Common myeloid progenitor, CD34-positive (primary cell): ENCODE measurements at regions not wholly inside any gene's neighbourhood (a gene's known extent, or its start where the extent isn't known, plus 50 kb on each side); places are given as distances from the start of the nearest gene placed in this dataset.

Source experiments
- CTCF ChIA-PET: fragments of 350-600 bp; sonication (Branson Sonifier 250); formaldehyde crosslinking; loops from one replicate; lab custom pipeline; 2021; ENCODE audit warnings: antibody characterized with exemption; lab: Charles Lee
- POLR2A ChIA-PET: fragments of 350-600 bp; sonication (Branson Sonifier 250); formaldehyde crosslinking; loops from one replicate; lab custom pipeline; 2021; ENCODE audit warnings: antibody characterized with exemption; lab: Charles Lee
- DNase-seq, 3 donors: peaks; one replicate each; pipeline versions ENCODE4 v3.0.0 to v3.0.0-alpha.2; 2013
- H3K27ac ChIP-seq, 2 experiments: 1 replicate in 1 of 2; 2 replicates in 1 of 2; pipeline ENCODE4 v1.7.0; 2013; ENCODE audit warnings: inconsistent platforms in 2 of 2, low read length in 2 of 2, mild to moderate bottlenecking in 2 of 2, low read depth in 1 of 2, moderate library complexity in 1 of 2; ENCODE audit not compliant: severe bottlenecking in 2 of 2, insufficient read depth in 1 of 2, poor library complexity in 1 of 2
- H3K27me3 ChIP-seq, 5 experiments: replicated peaks in 2 of 5; 1 replicate in 3 of 5; 2 replicates in 2 of 5; pipeline versions ENCODE4 v1.6.1 to v1.7.0; 2013; ENCODE audit warnings: low read length in 4 of 5, mild to moderate bottlenecking in 2 of 5, moderate library complexity in 2 of 5, inconsistent platforms in 1 of 5; ENCODE audit not compliant: insufficient read depth in 5 of 5, control insufficient read depth in 4 of 5
- H3K36me3 ChIP-seq, 4 experiments: 1 replicate in 2 of 4; 2 replicates in 2 of 4; pipeline versions ENCODE4 v1.6.1 to v1.7.0; 2013; ENCODE audit warnings: low read length in 3 of 4, control low read depth in 1 of 4, mild to moderate bottlenecking in 1 of 4; ENCODE audit not compliant: control insufficient read depth in 4 of 4, insufficient read depth in 4 of 4
- H3K4me1 ChIP-seq, 4 experiments: 1 replicate in 3 of 4; 2 replicates in 1 of 4; pipeline versions ENCODE4 v1.6.1 to v1.7.1; 2013; ENCODE audit warnings: low read length in 3 of 4, mild to moderate bottlenecking in 3 of 4, control low read depth in 1 of 4, inconsistent platforms in 1 of 4, moderate library complexity in 1 of 4; ENCODE audit not compliant: control insufficient read depth in 4 of 4, insufficient read depth in 4 of 4; ENCODE audit errors: control extremely low read depth in 1 of 4
- H3K4me3 ChIP-seq, 7 experiments: 1 replicate in 4 of 7; 2 replicates in 3 of 7; pipeline versions ENCODE4 v1.5.1 to v1.7.0; 2013; ENCODE audit warnings: mild to moderate bottlenecking in 7 of 7, low read length in 6 of 7, moderate library complexity in 6 of 7, inconsistent platforms in 2 of 7, low read depth in 2 of 7, control low read depth in 1 of 7; ENCODE audit not compliant: insufficient read depth in 4 of 7, control insufficient read depth in 1 of 7; ENCODE audit errors: extremely low read depth in 1 of 7
- H3K9me3 ChIP-seq, 5 experiments: 1 replicate in 4 of 5; 2 replicates in 1 of 5; pipeline versions ENCODE4 v1.6.1 to v1.7.1; 2013; ENCODE audit warnings: low read length in 4 of 5, mild to moderate bottlenecking in 2 of 5, inconsistent platforms in 1 of 5, low read depth in 1 of 5, moderate library complexity in 1 of 5; ENCODE audit not compliant: control insufficient read depth in 4 of 5, insufficient read depth in 2 of 5; ENCODE audit errors: control extremely low read depth in 1 of 5
- WGBS: methylation state at CpG from one replicate; pipeline ENCODE4 v1.1.5; 2013; ENCODE audit not compliant: insufficient coverage; 5-methylcytosine and 5-hydroxymethylcytosine counted together

- CTCF ChIA-PET, result no interaction called here
- no peak for DNase-seq
- POLR2A ChIA-PET, result no interaction called here
- no peak overlapping the region for H3K27ac ChIP-seq
- 89% methylated on average over 7 of the region's 9 CpGs for WGBS
- no peaks in the 10 kb centered on the region for H3K9me3 ChIP-seq
- no peak overlapping the region for H3K4me3 ChIP-seq
- peaks cover 0 to 3% (median 0%) of the 10 kb centered on the region in 5 experiments for H3K27me3 ChIP-seq
- H3K36me3 ChIP-seq, result no peaks in the 10 kb centered on the region
- H3K4me1 ChIP-seq, result no peaks in the 10 kb centered on the region
Observed at GRCh38 chr4:173747537-173748257, 217.7 kb upstream of the HAND2 start.

GRCh38 chr4:173746424-173746823 lies 216.4 kb upstream of the HAND2 start:
- Histone ChIP-seq H3K4me3 (no peak overlapping the region), H3K27ac (no peak overlapping the region), H3K36me3 (no peaks in the 10 kb centered on the region), H3K27me3 (peaks cover 0 to 3% (median 0%) of the 10 kb centered on the region in 5 experiments), H3K4me1 (no peaks in the 10 kb centered on the region), H3K9me3 (peaks cover 0 to 2% (median 0%) of the 10 kb centered on the region in 5 experiments)
- 57% methylated on average over 7 of the region's 7 CpGs for WGBS
- ChIA-PET CTCF (no interaction called here), POLR2A (no interaction called here)
- DNase-seq, result no peak

DNA sequence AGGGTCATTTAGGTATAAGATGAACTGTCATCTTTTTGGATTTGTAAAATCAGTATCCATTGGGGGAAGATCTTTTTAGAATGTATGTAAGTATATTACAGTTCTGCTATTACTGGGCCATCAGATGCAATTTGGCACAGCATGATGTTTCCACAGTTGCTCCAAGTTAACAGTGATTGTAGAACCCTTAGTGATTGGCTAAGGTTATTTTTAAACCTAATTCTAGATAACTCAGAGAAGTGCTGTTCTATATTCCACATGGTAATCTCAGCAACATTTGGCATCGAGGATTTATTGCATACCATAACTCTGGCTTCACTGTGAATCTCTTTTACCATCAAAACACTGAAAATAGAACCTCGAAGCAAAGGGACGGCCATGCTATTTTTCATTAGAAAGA lies 215.7 kb upstream of the HAND2 start:
- POLR2A ChIA-PET, result no interaction called here
- CTCF ChIA-PET, result no interaction called here
- Histone ChIP-seq H3K27ac (no peak overlapping the region), H3K27me3 (peaks cover 0 to 3% (median 0%) of the 10 kb centered on the region in 5 experiments), H3K9me3 (peaks cover 0 to 2% (median 0%) of the 10 kb centered on the region in 5 experiments), H3K36me3 (no peaks in the 10 kb centered on the region), H3K4me1 (no peaks in the 10 kb centered on the region), H3K4me3 (no peak overlapping the region)
- WGBS, result 100% methylated on average over 1 of the region's 3 CpGs
- no peak for DNase-seq

DNA sequence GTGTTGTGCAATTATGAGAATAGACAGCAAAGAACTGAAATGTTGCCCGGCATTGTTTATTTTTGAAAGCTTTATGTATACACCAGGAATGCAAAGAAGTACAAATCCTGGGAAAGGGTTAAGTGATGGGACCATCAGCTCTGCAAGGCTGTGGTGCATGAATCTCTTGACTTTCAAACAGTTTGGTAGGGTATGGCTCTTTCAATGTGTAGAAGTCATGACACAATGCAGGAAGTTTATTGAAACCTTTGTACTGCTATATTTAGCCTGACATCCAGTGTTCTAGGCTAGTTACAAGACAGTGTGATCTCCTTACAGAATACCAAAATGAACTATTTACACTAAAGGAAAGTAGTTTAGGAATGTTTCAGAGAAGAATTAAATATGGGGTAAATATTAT lies 206.8 kb upstream of the HAND2 start:
- H3K27ac ChIP-seq, result no peak overlapping the region
- 100% methylated on average over 1 of the region's 1 CpG for WGBS
- peaks cover 0 to under 1% (median 0%) of the 10 kb centered on the region in 5 experiments for H3K9me3 ChIP-seq
- no peaks in the 10 kb centered on the region for H3K36me3 ChIP-seq
- ChIA-PET POLR2A (no interaction called here), CTCF (no interaction called here)
- H3K4me3 ChIP-seq, result no peak overlapping the region
- no peak for DNase-seq
- H3K4me1 ChIP-seq, result no peaks in the 10 kb centered on the region
- peaks cover 0 to 1% (median 0%) of the 10 kb centered on the region in 5 experiments for H3K27me3 ChIP-seq

GRCh38 chr4:173735585-173735984 lies 205.6 kb upstream of the HAND2 start:
- POLR2A ChIA-PET, result no interaction called here
- CTCF ChIA-PET, result no interaction called here
- Histone ChIP-seq H3K4me3 (no peak overlapping the region), H3K4me1 (no peaks in the 10 kb centered on the region), H3K36me3 (no peaks in the 10 kb centered on the region), H3K27ac (no peak overlapping the region), H3K9me3 (peaks cover 0 to 2% (median 0%) of the 10 kb centered on the region in 5 experiments), H3K27me3 (peaks cover 0 to 1% (median 0%) of the 10 kb centered on the region in 5 experiments)
- DNase-seq, result no peak
- 100% methylated on average over 3 of the region's 4 CpGs for WGBS

- POLR2A ChIA-PET, result no interaction called here
- Histone ChIP-seq H3K9me3 (peaks cover 0 to 3% (median 0%) of the 10 kb centered on the region in 5 experiments), H3K4me3 (no peak overlapping the region), H3K27me3 (peaks cover 0 to 1% (median 0%) of the 10 kb centered on the region in 5 experiments), H3K36me3 (no peaks in the 10 kb centered on the region), H3K4me1 (no peaks in the 10 kb centered on the region), H3K27ac (no peak overlapping the region)
- WGBS, result 100% methylated on average over 1 of the region's 3 CpGs
- CTCF ChIA-PET, result no interaction called here
- no peak for DNase-seq
Observed at GRCh38 chr4:173735049-173735448, 205.0 kb upstream of the HAND2 start.

- H3K9me3 ChIP-seq, result peaks cover 0 to 12% (median 5%) of the 10 kb centered on the region in 5 experiments
- no peak for DNase-seq
- ChIA-PET POLR2A (no interaction called here), CTCF (no interaction called here)
- H3K27ac ChIP-seq, result no peak overlapping the region
- H3K27me3 ChIP-seq, result no peaks in the 10 kb centered on the region
- no CpG with 5 or more reads among the region's 1 CpG for WGBS
- no peaks in the 10 kb centered on the region for H3K36me3 ChIP-seq
- H3K4me1 ChIP-seq, result no peaks in the 10 kb centered on the region
- no peak overlapping the region for H3K4me3 ChIP-seq
Observed at GRCh38 chr4:173731257-173731656, 201.2 kb upstream of the HAND2 start.
